ENCODE measurements at regions not wholly inside any gene's neighbourhood (a gene's known extent, or its start where the extent isn't known, plus 50 kb on each side); places are given as distances from the start of the nearest gene placed in this dataset.
"Not testable (repeated sequence)": the region's sequence is repeated elsewhere in the genome, so short reads cannot be mapped to it uniquely, and the experiment has no call there.

- Histone ChIP-seq H3K9me3 (ENCODE audit: control insufficient read depth, insufficient read depth, low read length) (no peaks in the 10 kb centered on the region), H3K4me1 (ENCODE audit: control insufficient read depth, low read length) (no peaks in the 10 kb centered on the region), H3K4me3 (ENCODE audit: low read length) (no peak overlapping the region), H3K79me2 (ENCODE audit: control insufficient read depth, low read length) (no peaks in the 10 kb centered on the region), H3K4me2 (ENCODE audit: low read length) (no peak overlapping the region), H3K27ac (ENCODE audit: low read depth, low read length) (no peak overlapping the region), H3F3A (ENCODE audit: control insufficient read depth, insufficient read depth) (no peaks in the 10 kb centered on the region), H3K36me3 (ENCODE audit: control insufficient read depth, low read length) (no peaks in the 10 kb centered on the region), H3K27me3 (ENCODE audit: control insufficient read depth, low read length) (no peaks in the 10 kb centered on the region), H4K20me1 (ENCODE audit: control insufficient read depth, insufficient read depth, low read depth, low read length) (no peaks in the 10 kb centered on the region), H3K9me2 (replicated peaks; ENCODE audit: control insufficient read depth, low read length) (no peaks in the 10 kb centered on the region)
- TF ChIP-seq CTCF (IDR thresholded peaks at IDR 0.05; ENCODE audit: low read depth, low read length, poor library complexity, severe bottlenecking) = no peak
These were observed 1195.4 kb upstream of the LRRN3 start for GRCh38 chr7:109895536-109895935.

- H3K9me2 ChIP-seq (replicated peaks; ENCODE audit: control insufficient read depth, low read length) = peaks cover 2% of the 10 kb centered on the region; the same call in 1 of the 2 replicates
- no peak overlapping the region for H3K4me2 ChIP-seq (ENCODE audit: low read length)
- no peak overlapping the region for H3K4me3 ChIP-seq (ENCODE audit: low read length)
- H3K4me1 ChIP-seq (ENCODE audit: control insufficient read depth, low read length) = no peaks in the 10 kb centered on the region
- H3K79me2 ChIP-seq (ENCODE audit: control insufficient read depth, low read length) = no peaks in the 10 kb centered on the region
- H3K36me3 ChIP-seq (ENCODE audit: control insufficient read depth, low read length) = no peaks in the 10 kb centered on the region
- H3K9me3 ChIP-seq (ENCODE audit: control insufficient read depth, insufficient read depth, low read length) = no peaks in the 10 kb centered on the region
- H3F3A ChIP-seq (ENCODE audit: control insufficient read depth, insufficient read depth) = no peaks in the 10 kb centered on the region
- TF ChIP-seq CTCF (IDR thresholded peaks at IDR 0.05; ENCODE audit: low read depth, low read length, poor library complexity, severe bottlenecking) = no peak
- TF ChIP-seq EZH2phosphoT487 (IDR thresholded peaks at IDR 0.05; ENCODE audit: borderline replicate concordance, low read length) = no peak
- H3K27ac ChIP-seq (ENCODE audit: low read depth, low read length) = no peak overlapping the region
- no peaks in the 10 kb centered on the region for H4K20me1 ChIP-seq (ENCODE audit: control insufficient read depth, insufficient read depth, low read depth, low read length)
- no peaks in the 10 kb centered on the region for H3K27me3 ChIP-seq (ENCODE audit: control insufficient read depth, low read length)
These were observed 1189.0 kb upstream of the LRRN3 start for GRCh38 chr7:109901926-109902325.

GRCh38 chr7:109905368-109906065, 1185.4 kb upstream of the LRRN3 start:
- not testable (repeated sequence) for H3F3A ChIP-seq (ENCODE audit: control insufficient read depth, insufficient read depth); H3K27ac ChIP-seq (ENCODE audit: low read depth, low read length); H3K9me2 ChIP-seq (replicated peaks; ENCODE audit: control insufficient read depth, low read length); H3K36me3 ChIP-seq (ENCODE audit: control insufficient read depth, low read length); H3K4me3 ChIP-seq (ENCODE audit: low read length); H3K9me3 ChIP-seq (ENCODE audit: control insufficient read depth, insufficient read depth, low read length); H3K27me3 ChIP-seq (ENCODE audit: control insufficient read depth, low read length); H3K4me1 ChIP-seq (ENCODE audit: control insufficient read depth, low read length); H3K4me2 ChIP-seq (ENCODE audit: low read length); H3K79me2 ChIP-seq (ENCODE audit: control insufficient read depth, low read length); H4K20me1 ChIP-seq (ENCODE audit: control insufficient read depth, insufficient read depth, low read depth, low read length)

GRCh38 chr7:109915670-109916069, 1175.3 kb upstream of the LRRN3 start:
- H3K4me2 ChIP-seq (ENCODE audit: low read length) = no peak overlapping the region
- no peaks in the 10 kb centered on the region for H3K79me2 ChIP-seq (ENCODE audit: control insufficient read depth, low read length)
- H3K27ac ChIP-seq (ENCODE audit: low read depth, low read length) = no peak overlapping the region
- H4K20me1 ChIP-seq (ENCODE audit: control insufficient read depth, insufficient read depth, low read depth, low read length) = no peaks in the 10 kb centered on the region
- H3K4me1 ChIP-seq (ENCODE audit: control insufficient read depth, low read length) = no peaks in the 10 kb centered on the region
- H3K27me3 ChIP-seq (ENCODE audit: control insufficient read depth, low read length) = no peaks in the 10 kb centered on the region
- H3K36me3 ChIP-seq (ENCODE audit: control insufficient read depth, low read length) = no peaks in the 10 kb centered on the region
- H3K9me2 ChIP-seq (replicated peaks; ENCODE audit: control insufficient read depth, low read length) = no peaks in the 10 kb centered on the region
- TF ChIP-seq CTCF (IDR thresholded peaks at IDR 0.05; ENCODE audit: low read depth, low read length, poor library complexity, severe bottlenecking) = no peak
- TF ChIP-seq EZH2phosphoT487 (IDR thresholded peaks at IDR 0.05; ENCODE audit: borderline replicate concordance, low read length) = no peak
- H3K9me3 ChIP-seq (ENCODE audit: control insufficient read depth, insufficient read depth, low read length) = no peaks in the 10 kb centered on the region
- no peaks in the 10 kb centered on the region for H3F3A ChIP-seq (ENCODE audit: control insufficient read depth, insufficient read depth)
- H3K4me3 ChIP-seq (ENCODE audit: low read length) = no peak overlapping the region
